ENCODE measurements at regions not wholly inside any gene's neighbourhood (a gene's known extent, or its start where the extent isn't known, plus 50 kb on each side); places are given as distances from the start of the nearest gene placed in this dataset.

- H3K4me3 ChIP-seq (ENCODE audit: severe bottlenecking): no peak overlapping the region
- ATAC-seq (ENCODE audit: low read depth) (no peak), DNase-seq (ENCODE audit: low spot score) (no peak)
- no peaks in the 10 kb centered on the region for H3K36me3 ChIP-seq (ENCODE audit: low read depth)
- no peaks in the 10 kb centered on the region for H3K9me3 ChIP-seq (ENCODE audit: severe bottlenecking)
- TF ChIP-seq, protein P1, sequence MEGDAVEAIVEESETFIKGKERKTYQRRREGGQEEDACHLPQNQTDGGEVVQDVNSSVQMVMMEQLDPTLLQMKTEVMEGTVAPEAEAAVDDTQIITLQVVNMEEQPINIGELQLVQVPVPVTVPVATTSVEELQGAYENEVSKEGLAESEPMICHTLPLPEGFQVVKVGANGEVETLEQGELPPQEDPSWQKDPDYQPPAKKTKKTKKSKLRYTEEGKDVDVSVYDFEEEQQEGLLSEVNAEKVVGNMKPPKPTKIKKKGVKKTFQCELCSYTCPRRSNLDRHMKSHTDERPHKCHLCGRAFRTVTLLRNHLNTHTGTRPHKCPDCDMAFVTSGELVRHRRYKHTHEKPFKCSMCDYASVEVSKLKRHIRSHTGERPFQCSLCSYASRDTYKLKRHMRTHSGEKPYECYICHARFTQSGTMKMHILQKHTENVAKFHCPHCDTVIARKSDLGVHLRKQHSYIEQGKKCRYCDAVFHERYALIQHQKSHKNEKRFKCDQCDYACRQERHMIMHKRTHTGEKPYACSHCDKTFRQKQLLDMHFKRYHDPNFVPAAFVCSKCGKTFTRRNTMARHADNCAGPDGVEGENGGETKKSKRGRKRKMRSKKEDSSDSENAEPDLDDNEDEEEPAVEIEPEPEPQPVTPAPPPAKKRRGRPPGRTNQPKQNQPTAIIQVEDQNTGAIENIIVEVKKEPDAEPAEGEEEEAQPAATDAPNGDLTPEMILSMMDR (IDR thresholded peaks at IDR 0.05; ENCODE audit: poor library complexity, severe bottlenecking): no peak
- peaks cover 15% of the 10 kb centered on the region for H3K4me1 ChIP-seq (ENCODE audit: insufficient read depth, poor library complexity, severe bottlenecking)
- H3K27me3 ChIP-seq (ENCODE audit: insufficient read depth, poor library complexity, severe bottlenecking): no peaks in the 10 kb centered on the region
- no peak overlapping the region for H3K27ac ChIP-seq (ENCODE audit: poor library complexity, severe bottlenecking)
Observed at GRCh38 chr4:181688432-181688831, 554.8 kb upstream of the TENM3 start.

GRCh38 chr4:181688872-181689271 is 554.3 kb upstream of the TENM3 start:
- Histone ChIP-seq H3K9me3 (ENCODE audit: severe bottlenecking) (no peaks in the 10 kb centered on the region), H3K27me3 (ENCODE audit: insufficient read depth, poor library complexity, severe bottlenecking) (no peaks in the 10 kb centered on the region), H3K36me3 (ENCODE audit: low read depth) (no peaks in the 10 kb centered on the region), H3K4me3 (ENCODE audit: severe bottlenecking) (no peak overlapping the region), H3K27ac (ENCODE audit: poor library complexity, severe bottlenecking) (no peak overlapping the region), H3K4me1 (ENCODE audit: insufficient read depth, poor library complexity, severe bottlenecking) (peaks cover 15% of the 10 kb centered on the region)
- no peak for DNase-seq (ENCODE audit: low spot score)
- TF ChIP-seq, protein P1 (IDR thresholded peaks at IDR 0.05; ENCODE audit: poor library complexity, severe bottlenecking): no peak
- no peak for ATAC-seq (ENCODE audit: low read depth)

- Histone ChIP-seq H3K36me3 (ENCODE audit: low read depth) (no peaks in the 10 kb centered on the region), H3K9me3 (ENCODE audit: severe bottlenecking) (peaks cover 2% of the 10 kb centered on the region), H3K4me3 (ENCODE audit: severe bottlenecking) (no peak overlapping the region), H3K4me1 (ENCODE audit: insufficient read depth, poor library complexity, severe bottlenecking) (peaks cover 10% of the 10 kb centered on the region), H3K27me3 (ENCODE audit: insufficient read depth, poor library complexity, severe bottlenecking) (no peaks in the 10 kb centered on the region), H3K27ac (ENCODE audit: poor library complexity, severe bottlenecking) (no peak overlapping the region)
- TF ChIP-seq, protein P1 (IDR thresholded peaks at IDR 0.05; ENCODE audit: poor library complexity, severe bottlenecking): no peak
- ATAC-seq (ENCODE audit: low read depth) (no peak), DNase-seq (ENCODE audit: low spot score) (no peak)
Observed at GRCh38 chr4:181690498-181690897, 552.7 kb upstream of the TENM3 start.

DNA sequence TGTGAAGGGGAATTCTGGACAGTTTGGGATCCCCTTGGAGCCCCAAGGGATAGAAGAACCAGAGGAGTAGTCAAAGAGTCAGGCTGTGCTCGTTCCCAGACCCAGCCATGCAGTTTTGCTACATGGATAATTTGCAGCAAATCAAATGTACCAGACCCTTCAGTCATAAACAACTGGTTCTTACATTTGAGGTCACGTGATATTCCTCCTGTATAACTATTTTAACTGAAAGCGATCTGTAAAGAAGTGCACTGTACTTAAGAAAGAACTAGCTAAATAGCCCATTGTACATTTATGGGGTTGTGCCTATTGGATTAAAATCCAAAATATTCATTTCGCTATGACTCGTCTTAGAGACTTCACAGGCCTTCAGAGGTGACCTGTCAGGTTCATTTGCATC is 550.2 kb upstream of the TENM3 start:
- Histone ChIP-seq H3K36me3 (ENCODE audit: low read depth) (no peaks in the 10 kb centered on the region), H3K27ac (ENCODE audit: poor library complexity, severe bottlenecking) (no peak overlapping the region), H3K4me1 (ENCODE audit: insufficient read depth, poor library complexity, severe bottlenecking) (no peaks in the 10 kb centered on the region), H3K9me3 (ENCODE audit: severe bottlenecking) (peaks cover 2% of the 10 kb centered on the region), H3K4me3 (ENCODE audit: severe bottlenecking) (no peak overlapping the region), H3K27me3 (ENCODE audit: insufficient read depth, poor library complexity, severe bottlenecking) (no peaks in the 10 kb centered on the region)
- DNase-seq (ENCODE audit: low spot score): no peak
- no peak for ATAC-seq (ENCODE audit: low read depth)
- TF ChIP-seq, protein P1 (IDR thresholded peaks at IDR 0.05; ENCODE audit: poor library complexity, severe bottlenecking): no peak

DNA sequence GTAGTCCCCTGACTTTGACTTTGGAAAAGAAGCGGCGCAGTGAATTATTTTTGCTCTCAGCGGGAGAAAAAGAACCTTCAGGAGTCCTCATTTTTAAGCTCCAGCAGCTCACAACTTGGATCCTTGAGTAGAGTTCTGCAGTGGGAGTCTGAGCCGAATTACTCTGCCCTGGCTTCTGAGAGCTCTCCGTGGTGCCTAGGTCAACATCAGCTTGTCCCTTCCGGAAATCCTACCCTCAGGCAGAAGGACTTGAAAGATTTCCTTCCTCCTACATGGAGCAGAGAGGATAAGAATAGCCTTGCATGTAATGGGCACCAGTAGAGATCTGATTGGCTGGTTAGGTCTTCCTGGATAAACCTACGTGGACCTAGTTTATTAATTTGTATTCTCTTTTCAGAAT is 549.7 kb upstream of the TENM3 start:
- H3K4me1 ChIP-seq (ENCODE audit: insufficient read depth, poor library complexity, severe bottlenecking): no peaks in the 10 kb centered on the region
- DNase-seq (ENCODE audit: low spot score) (no peak), ATAC-seq (ENCODE audit: low read depth) (no peak)
- H3K27ac ChIP-seq (ENCODE audit: poor library complexity, severe bottlenecking): no peak overlapping the region
- no peaks in the 10 kb centered on the region for H3K27me3 ChIP-seq (ENCODE audit: insufficient read depth, poor library complexity, severe bottlenecking)
- H3K36me3 ChIP-seq (ENCODE audit: low read depth): no peaks in the 10 kb centered on the region
- TF ChIP-seq, protein P1 (IDR thresholded peaks at IDR 0.05; ENCODE audit: poor library complexity, severe bottlenecking): no peak
- no peak overlapping the region for H3K4me3 ChIP-seq (ENCODE audit: severe bottlenecking)
- H3K9me3 ChIP-seq (ENCODE audit: severe bottlenecking): peaks cover 2% of the 10 kb centered on the region

Data from RWPE2 (cell line).